H1 (cell line): ENCODE measurements at regions not wholly inside any gene's neighbourhood (a gene's known extent, or its start where the extent isn't known, plus 50 kb on each side); places are given as distances from the start of the nearest gene placed in this dataset.

Source experiments
- CTCF ChIA-PET: fragments of 300-600 bp; sonication (Branson Sonifier 250); formaldehyde crosslinking; loops from one replicate; lab custom pipeline; 2021; ENCODE audit not compliant: partially characterized antibody; lab: Charles Lee
- POLR2A ChIA-PET: fragments of 300-600 bp; sonication (Branson Sonifier 250); formaldehyde crosslinking; loops from one replicate; lab custom pipeline; 2021; ENCODE audit warnings: inconsistent platforms; ENCODE audit not compliant: partially characterized antibody; lab: Charles Lee
- DNase-seq, 2 experiments: peaks; one replicate each; pipeline versions ENCODE4 v3.0.0 to v3.0.0-alpha.2; 2010 to 2022; ENCODE audit warnings: low spot score in 2 of 2, low read depth in 1 of 2, mixed read lengths in 1 of 2
- FAIRE-seq: peaks from 2 replicates; lab custom pipeline; 2011; peaks lifted over from hg19 to GRCh38; lab: Jason Lieb, UNC
- H2AFZ ChIP-seq: 2 replicates; pipeline ENCODE4 v1.8.1; 2012; ENCODE audit warnings: low read length, inconsistent platforms
- H2AK5ac ChIP-seq: 2 replicates; pipeline ENCODE4 v1.6.1; 2013; ENCODE audit warnings: low read depth, low read length
- H2BK120ac ChIP-seq: replicated peaks from 2 replicates; pipeline ENCODE3; 2013; ENCODE audit warnings: low read depth, low read length, inconsistent platforms
- H2BK12ac ChIP-seq: 2 replicates; pipeline ENCODE4 v1.6.1; 2013; ENCODE audit warnings: low read depth, low read length
- H2BK15ac ChIP-seq: 2 replicates; pipeline ENCODE4 v1.6.1; 2013; ENCODE audit warnings: low read length
- H2BK20ac ChIP-seq: 2 replicates; pipeline ENCODE4 v1.6.1; 2013; ENCODE audit warnings: low read length
- H2BK5ac ChIP-seq: 2 replicates; pipeline ENCODE4 v1.6.1; 2013; ENCODE audit warnings: low read depth, low read length
- H3K14ac ChIP-seq: 2 replicates; pipeline ENCODE4 v1.6.1; 2013; ENCODE audit warnings: inconsistent platforms; ENCODE audit not compliant: insufficient read length
- H3K18ac ChIP-seq: 2 replicates; pipeline ENCODE4 v1.6.1; 2013; ENCODE audit warnings: low read length; ENCODE audit errors: extremely low read depth
- H3K23ac ChIP-seq: 2 replicates; pipeline ENCODE4 v1.6.1; 2013; ENCODE audit warnings: inconsistent platforms; ENCODE audit not compliant: insufficient read length
- H3K23me2 ChIP-seq: 2 replicates; pipeline ENCODE4 v1.6.1; 2013; ENCODE audit warnings: low read depth, low read length
- H3K27ac ChIP-seq: 2 replicates; pipeline ENCODE4 v1.6.1; 2011; ENCODE audit warnings: low read depth, low read length, inconsistent platforms
- H3K27me3 ChIP-seq, 4 experiments: replicated peaks in 1 of 4; 1 replicate in 1 of 4; 2 replicates in 3 of 4; pipeline versions ENCODE4 v1.6.1 to v1.8.1; 2011 to 2013; ENCODE audit warnings: low read length in 3 of 4, mild to moderate bottlenecking in 3 of 4, inconsistent platforms in 2 of 4, mixed read lengths in 2 of 4, moderate library complexity in 1 of 4; ENCODE audit not compliant: control insufficient read depth in 3 of 4, insufficient read depth in 3 of 4; ENCODE audit errors: extremely low read depth in 1 of 4
- H3K36me3 ChIP-seq, 4 experiments: 2 replicates each; pipeline versions ENCODE4 v1.6.1 to v1.8.1; 2011 to 2013; ENCODE audit warnings: mild to moderate bottlenecking in 4 of 4, low read length in 3 of 4, moderate library complexity in 2 of 4, control low read depth in 1 of 4, inconsistent platforms in 1 of 4; ENCODE audit not compliant: insufficient read depth in 4 of 4, control insufficient read depth in 2 of 4
- H3K4ac ChIP-seq: replicated peaks from 2 replicates; pipeline ENCODE3; 2013; ENCODE audit warnings: low read length, low read depth, mixed read lengths, inconsistent platforms; ENCODE audit not compliant: insufficient read length
- H3K4me1 ChIP-seq, 4 experiments: replicated peaks in 1 of 4; 1 replicate in 1 of 4; 2 replicates in 3 of 4; pipeline versions ENCODE4 v1.6.1 to v1.8.1; 2011 to 2013; ENCODE audit warnings: low read length in 3 of 4, inconsistent platforms in 2 of 4, mixed read lengths in 1 of 4; ENCODE audit not compliant: insufficient read depth in 4 of 4, control insufficient read depth in 3 of 4
- H3K4me2 ChIP-seq, 2 experiments: 2 replicates each; pipeline versions ENCODE4 v1.6.1 to v1.8.1; 2011 to 2013; ENCODE audit warnings: low read depth in 2 of 2, low read length in 2 of 2, control low read depth in 1 of 2, inconsistent platforms in 1 of 2, mild to moderate bottlenecking in 1 of 2; ENCODE audit not compliant: insufficient read depth in 1 of 2
- H3K4me3 ChIP-seq, 4 experiments: fragments of 200-600, 300-600 bp in 1 of 4; sonication (generic), shearing (Covaris generic), sonication (Bioruptor Twin) in 1 of 4; 2 replicates each; pipeline versions ENCODE4 v1.5.1 to v1.8.1; 2011 to 2016; ENCODE audit warnings: low read length in 4 of 4, low read depth in 3 of 4, control low read depth in 2 of 4, inconsistent platforms in 2 of 4, mild to moderate bottlenecking in 2 of 4, mixed read lengths in 1 of 4, moderate library complexity in 1 of 4; ENCODE audit not compliant: insufficient read depth in 2 of 4; ENCODE audit errors: extremely low read depth in 1 of 4
- H3K56ac ChIP-seq: replicated peaks from 2 replicates; pipeline ENCODE3; 2013; ENCODE audit warnings: low read depth, mild to moderate bottlenecking, mixed read lengths, low read length, inconsistent platforms; ENCODE audit not compliant: insufficient read length
- H3K79me1 ChIP-seq: 2 replicates; pipeline ENCODE4 v1.6.1; 2013; ENCODE audit warnings: low read depth, low read length, control low read depth
- H3K79me2 ChIP-seq, 2 experiments: 2 replicates each; pipeline versions ENCODE4 v1.6.1 to v1.8.1; 2012 to 2013; ENCODE audit warnings: low read length in 2 of 2, mild to moderate bottlenecking in 2 of 2, inconsistent platforms in 1 of 2; ENCODE audit not compliant: insufficient read depth in 2 of 2, control insufficient read depth in 1 of 2
- H3K9ac ChIP-seq, 4 experiments: replicated peaks in 1 of 4; 1 replicate in 1 of 4; 2 replicates in 3 of 4; pipeline versions ENCODE4 v1.6.1 to v1.8.1; 2011 to 2013; ENCODE audit warnings: low read depth in 3 of 4, low read length in 3 of 4, control low read depth in 2 of 4, mild to moderate bottlenecking in 2 of 4, moderate library complexity in 2 of 4, inconsistent platforms in 1 of 4; ENCODE audit errors: extremely low read depth in 1 of 4
- H3K9me3 ChIP-seq, 2 experiments: 2 replicates each; pipeline versions ENCODE4 v1.6.1 to v1.8.1; 2012 to 2013; ENCODE audit warnings: mild to moderate bottlenecking in 2 of 2, moderate library complexity in 2 of 2, control low read depth in 1 of 2, inconsistent platforms in 1 of 2, low read depth in 1 of 2, low read length in 1 of 2, mixed read lengths in 1 of 2; ENCODE audit not compliant: insufficient read depth in 2 of 2
- H4K20me1 ChIP-seq, 2 experiments: replicated peaks in 1 of 2; 2 replicates each; pipeline versions ENCODE3 to v1.8.1; 2011 to 2013; ENCODE audit warnings: inconsistent platforms in 2 of 2, low read length in 2 of 2, mild to moderate bottlenecking in 1 of 2; ENCODE audit not compliant: insufficient read depth in 2 of 2, control insufficient read depth in 1 of 2
- H4K5ac ChIP-seq: 2 replicates; pipeline ENCODE4 v1.6.1; 2013; ENCODE audit warnings: low read length, low read depth, mixed read lengths, inconsistent platforms; ENCODE audit not compliant: insufficient read length
- H4K8ac ChIP-seq: 2 replicates; pipeline ENCODE4 v1.8.0; 2013; ENCODE audit warnings: mild to moderate bottlenecking, moderate library complexity, low read length, inconsistent platforms; ENCODE audit not compliant: insufficient read depth; ENCODE audit errors: extremely low read depth
- H4K91ac ChIP-seq: replicated peaks from 2 replicates; pipeline ENCODE3; 2013; ENCODE audit warnings: low read length, mixed read lengths, inconsistent platforms; ENCODE audit not compliant: insufficient read length
- EP300 ChIP-seq, 2 experiments: IDR thresholded peaks; 1 replicate in 1 of 2; 2 replicates in 1 of 2; pipeline ENCODE4 v1.6.1; 2011 to 2012; ENCODE audit warnings: low read depth in 2 of 2, low read length in 2 of 2, mild to moderate bottlenecking in 2 of 2, borderline replicate concordance in 1 of 2, inconsistent platforms in 1 of 2, moderate library complexity in 1 of 2
- MAFK ChIP-seq: IDR thresholded peaks from 2 replicates; pipeline ENCODE4 v1.6.1; 2012; ENCODE audit warnings: low read depth, mild to moderate bottlenecking, improper control_type of control experiment, low read length
- NRF1 ChIP-seq: IDR thresholded peaks from 2 replicates; pipeline ENCODE4 v1.6.1; 2011; ENCODE audit warnings: mild to moderate bottlenecking, low read depth, low read length, improper control_type of control experiment
- POU5F1 ChIP-seq: IDR thresholded peaks from 2 replicates; pipeline ENCODE4 v1.6.1; 2011; ENCODE audit warnings: low read depth, mild to moderate bottlenecking, low read length, moderate library complexity
- SP4 ChIP-seq: IDR thresholded peaks from 2 replicates; pipeline ENCODE4 v1.6.1; 2012; ENCODE audit warnings: low read length, inconsistent platforms
- WGBS, 2 experiments: shearing (Covaris generic) in 1 of 2; methylation state at CpG; one replicate each; pipeline versions ENCODE4 v1.1.6 to v1.1.7; 2013 to 2015; ENCODE audit warnings: low lambda C conversion rate in 2 of 2, mixed read lengths in 2 of 2, inconsistent platforms in 1 of 2, low coverage in 1 of 2, missing lambda C conversion rate in 1 of 2; ENCODE audit not compliant: insufficient replicate concordance in 2 of 2, insufficient coverage in 1 of 2, insufficient read length in 1 of 2; ENCODE audit errors: extremely low coverage in 1 of 2, missing lambda C conversion rate in 1 of 2; 5-methylcytosine and 5-hydroxymethylcytosine counted together

- H4K5ac ChIP-seq = no peak overlapping the region
- H3K4me2 ChIP-seq = no peak overlapping the region
- no peak overlapping the region for H3K4me3 ChIP-seq
- WGBS, 2 experiments = 95% methylated on average over 4 of the region's 4 CpGs; no CpG with 5 or more reads in 1 of the 2 experiments
- H3K4ac ChIP-seq = no peak overlapping the region
- ChIA-PET CTCF (interaction anchor here (1.6 kb wide), 1 partner anchor 11 kb away, joined by 4 read pairs; no protein-coding TSS in a partner anchor), POLR2A (no interaction called here)
- no peaks in the 10 kb centered on the region for H3K79me2 ChIP-seq
- H2BK15ac ChIP-seq = no peak overlapping the region
- H2BK20ac ChIP-seq = no peak overlapping the region
- no peaks in the 10 kb centered on the region for H3K79me1 ChIP-seq
- H3K23me2 ChIP-seq = no peaks in the 10 kb centered on the region
- no peak overlapping the region for H2AK5ac ChIP-seq
- no peak overlapping the region for H3K9ac ChIP-seq
- no peak overlapping the region for H2BK120ac ChIP-seq
- no peaks in the 10 kb centered on the region for H3K27me3 ChIP-seq
- H3K27ac ChIP-seq = no peak overlapping the region
- no peaks in the 10 kb centered on the region for H3K9me3 ChIP-seq
- no peak for FAIRE-seq
- H4K20me1 ChIP-seq = peaks cover 0 to 2% of the 10 kb centered on the region in 2 experiments
- no peak overlapping the region for H4K91ac ChIP-seq
- no peak overlapping the region for H2BK5ac ChIP-seq
- H3K18ac ChIP-seq = no peak overlapping the region
- no peaks in the 10 kb centered on the region for H3K4me1 ChIP-seq
- H4K8ac ChIP-seq = no peak overlapping the region; the same call in 1 of the 2 replicates
- H3K14ac ChIP-seq = no peak overlapping the region
- no peak overlapping the region for H2AFZ ChIP-seq
- no peak overlapping the region for H2BK12ac ChIP-seq
- no peak overlapping the region for H3K56ac ChIP-seq
- H3K23ac ChIP-seq = no peak overlapping the region
- DNase-seq = no peak
- no peaks in the 10 kb centered on the region for H3K36me3 ChIP-seq
- TF ChIP-seq MAFK (no peak), NRF1 (no peak), POU5F1 (no peak), EP300 (IDR thresholded peaks at IDR 0.05; ENCODE audit: borderline replicate concordance in 1 of 2, low read depth in 2 of 2, low read length in 2 of 2) (no peak), SP4 (no peak)
These were observed 498.9 kb downstream of the NPHP4 start for GRCh38 chr1:5493275-5493674.
